Heart left ventricle (tissue), 16 donors: ENCODE measurements at regions not wholly inside any gene's neighbourhood (a gene's known extent, or its start where the extent isn't known, plus 50 kb on each side); places are given as distances from the start of the nearest gene placed in this dataset.

Source experiments
- ATAC-seq, 4 donors: fragments of 200-7000 bp; cut with Tn5 transposase; one replicate each; pipeline ENCODE4 v1.9.1; 2020 to 2022; ENCODE audit warnings: moderate library complexity in 4 of 4, mild to moderate bottlenecking in 3 of 4, moderate number of reproducible peaks in 1 of 4
- DNase-seq, 5 donors: peaks; one replicate each; pipeline ENCODE4 v3.0.0-alpha.2; 2020
- H3K27ac ChIP-seq, 12 donors: fragments of 200-600 bp; sonication (generic) in 4 of 12; one replicate each; pipeline versions ENCODE4 v1.5.0 to v1.8.0; 2016 to 2022; ENCODE audit warnings: mild to moderate bottlenecking in 2 of 12
- H3K27me3 ChIP-seq, 9 donors: fragments of 200-600 bp; sonication (generic) in 2 of 9; one replicate each; pipeline versions ENCODE4 v1.5.1 to v1.8.0; 2016 to 2022; ENCODE audit warnings: mild to moderate bottlenecking in 3 of 9
- H3K36me3 ChIP-seq, 9 donors: fragments of 200-600 bp; sonication (generic) in 2 of 9; one replicate each; pipeline versions ENCODE4 v1.5.0 to v1.8.0; 2018 to 2022; ENCODE audit warnings: mild to moderate bottlenecking in 2 of 9
- H3K4me1 ChIP-seq, 12 donors: fragments of 200-600 bp; sonication (generic) in 4 of 12; one replicate each; pipeline versions ENCODE4 v1.5.0 to v1.8.0; 2016 to 2022; ENCODE audit warnings: mild to moderate bottlenecking in 3 of 12
- H3K4me3 ChIP-seq, 12 donors: fragments of 200-600 bp; sonication (generic) in 4 of 12; one replicate each; pipeline versions ENCODE4 v1.5.0 to v1.8.0; 2017 to 2022; ENCODE audit warnings: mild to moderate bottlenecking in 9 of 12, moderate library complexity in 4 of 12
- H3K9me3 ChIP-seq, 12 donors: fragments of 200-600 bp; sonication (generic) in 4 of 12; one replicate each; pipeline versions ENCODE4 v1.5.0 to v1.8.0; 2016 to 2022; ENCODE audit warnings: mild to moderate bottlenecking in 1 of 12
- CTCF ChIP-seq, 12 donors: fragments of 200-600 bp; sonication (generic) in 4 of 12; IDR thresholded peaks; one replicate each; pipeline versions ENCODE4 v1.5.0 to v1.8.0; 2018 to 2022; ENCODE audit warnings: antibody characterized with exemption in 12 of 12, mild to moderate bottlenecking in 5 of 12
- POLR2A ChIP-seq, 2 donors: fragments of 450-650 bp; IDR thresholded peaks; one replicate each; pipeline ENCODE4 v1.6.1; 2017; ENCODE audit warnings: antibody characterized with exemption in 2 of 2, mild to moderate bottlenecking in 2 of 2, moderate library complexity in 2 of 2
- WGBS, 4 donors: extraction: QIAGEN DNeasy Blood & Tissue Kit in 2 of 4; methylation state at CpG; one replicate each; pipeline versions ENCODE4 v1.1.5 to v1.1.7; 2013 to 2018; 5-methylcytosine and 5-hydroxymethylcytosine counted together
- intact Hi-C, 10 donors: fragments of 100-400 bp; cut with DNase I; formaldehyde crosslinking; loops; one replicate each; pipeline versions ENCODE4 v1.11.1 to v1.14.2; 2022
- donor health status: ischemic (EF 13 %, LVEDD 7.1; RV severe dilation, severe dysfunction).
- donor health status: healthy with polysubstance abuse.
- donor health status: DM: no; HTN: yes; CAD: no.
- donor health status: DM: no; HTN: no; CAD: no.
- donor health status: ischemic (EF 25% LVEDD 6.9; RV normal size, moderate dysfunction).
- donor health status: ischemic (EF 25% LVEDD 5.7; RV mildly dilated, moderate dysfunction).
- donor health status: healthy.
- donor health status: DM: yes; HTN: yes; CAD: no.
- donor health status: ischemic (EF 35%, LVEDD 5.7; RV mildly dilated, moderate dysfunction).
- donor health status: nonischemic (EF 11% LVEDD 7.7; RV severe dilation, severe dysfunction).
- donor health status: DM: yes; HTN: yes; CAD: no.
- donor health status: PGD.
- donor health status: ischemic (EF 29% LVEDD 5.4; RV normal size, mild dysfunction).
- donor health status: nonischemic (EF 23%, LVEDD 6.1; RV moderate dilation, normal function).

- no peak for ATAC-seq
- H3K36me3 ChIP-seq = no peaks in the 10 kb centered on the region
- TF ChIP-seq CTCF (IDR thresholded peaks at IDR 0.05) (no peak), POLR2A (IDR thresholded peaks at IDR 0.05) (no peak)
- H3K9me3 ChIP-seq = peaks cover 0 to 10% (median 0%) of the 10 kb centered on the region in 12 donors
- no peaks in the 10 kb centered on the region for H3K4me1 ChIP-seq
- H3K27me3 ChIP-seq = no peaks in the 10 kb centered on the region
- H3K27ac ChIP-seq = no peak overlapping the region
- DNase-seq = no peak
- no peak overlapping the region for H3K4me3 ChIP-seq
- intact Hi-C loops = no loop called here
- WGBS, 4 donors = 93 to 99% (median 97%) methylated on average over 1 of the region's 1 CpG
These were observed 598.6 kb downstream of the AMY1C start for GRCh38 chr1:104348277-104348676.

GRCh38 chr1:104353580-104353979, 603.9 kb downstream of the AMY1C start:
- DNase-seq (no peak), ATAC-seq (no peak)
- H3K27me3 ChIP-seq = no peaks in the 10 kb centered on the region
- 80 to 90% (median 85%) methylated on average over 1 of the region's 1 CpG for WGBS, 4 donors
- H3K4me1 ChIP-seq = no peaks in the 10 kb centered on the region
- TF ChIP-seq CTCF (IDR thresholded peaks at IDR 0.05) (no peak), POLR2A (IDR thresholded peaks at IDR 0.05) (no peak)
- intact Hi-C loops = no loop called here
- no peak overlapping the region for H3K27ac ChIP-seq
- H3K36me3 ChIP-seq = no peaks in the 10 kb centered on the region
- H3K4me3 ChIP-seq = no peak overlapping the region
- peaks cover 0 to 3% (median 0%) of the 10 kb centered on the region in 12 donors for H3K9me3 ChIP-seq

GRCh38 chr1:104358086-104358485, 608.4 kb downstream of the AMY1C start:
- TF ChIP-seq POLR2A (IDR thresholded peaks at IDR 0.05) (no peak), CTCF (IDR thresholded peaks at IDR 0.05) (no peak)
- H3K27me3 ChIP-seq = no peaks in the 10 kb centered on the region
- H3K4me3 ChIP-seq = no peak overlapping the region
- H3K27ac ChIP-seq = no peak overlapping the region
- no peaks in the 10 kb centered on the region for H3K4me1 ChIP-seq
- intact Hi-C loops = no loop called here
- DNase-seq (no peak), ATAC-seq (no peak)
- no peaks in the 10 kb centered on the region for H3K9me3 ChIP-seq
- 43 to 72% (median 65%) methylated on average over 1 of the region's 1 CpG for WGBS, 4 donors
- H3K36me3 ChIP-seq = no peaks in the 10 kb centered on the region

GRCh38 chr1:104358621-104359020, 608.9 kb downstream of the AMY1C start:
- H3K27ac ChIP-seq = no peak overlapping the region
- no peak for TF ChIP-seq CTCF (IDR thresholded peaks at IDR 0.05)
- no peak for TF ChIP-seq POLR2A (IDR thresholded peaks at IDR 0.05)
- WGBS, 4 donors = 57 to 72% (median 64%) methylated on average over 3 of the region's 3 CpGs
- no peaks in the 10 kb centered on the region for H3K9me3 ChIP-seq
- no peak for ATAC-seq
- H3K4me1 ChIP-seq = no peaks in the 10 kb centered on the region
- H3K27me3 ChIP-seq = no peaks in the 10 kb centered on the region
- DNase-seq = no peak
- no peaks in the 10 kb centered on the region for H3K36me3 ChIP-seq
- intact Hi-C loops = no loop called here
- no peak overlapping the region for H3K4me3 ChIP-seq
